AG09309 (cell line): ENCODE measurements at regions not wholly inside any gene's neighbourhood (a gene's known extent, or its start where the extent isn't known, plus 50 kb on each side); places are given as distances from the start of the nearest gene placed in this dataset.

Source experiments
- DNase-seq: peaks from one replicate; pipeline ENCODE4 v3.0.0-alpha.2; 2010; ENCODE audit warnings: low read depth
- H3K4me3 ChIP-seq: 2 replicates; pipeline ENCODE4 v1.5.1; 2011; ENCODE audit warnings: mild to moderate bottlenecking, low read depth, low read length, moderate library complexity; ENCODE audit not compliant: control insufficient read depth
- CTCF ChIP-seq: IDR thresholded peaks from 2 replicates; pipeline ENCODE4 v1.5.1; 2011; ENCODE audit warnings: mild to moderate bottlenecking, low read depth, low read length, inconsistent platforms; ENCODE audit not compliant: insufficient read depth, control insufficient read depth; ENCODE audit errors: missing control alignments

DNA sequence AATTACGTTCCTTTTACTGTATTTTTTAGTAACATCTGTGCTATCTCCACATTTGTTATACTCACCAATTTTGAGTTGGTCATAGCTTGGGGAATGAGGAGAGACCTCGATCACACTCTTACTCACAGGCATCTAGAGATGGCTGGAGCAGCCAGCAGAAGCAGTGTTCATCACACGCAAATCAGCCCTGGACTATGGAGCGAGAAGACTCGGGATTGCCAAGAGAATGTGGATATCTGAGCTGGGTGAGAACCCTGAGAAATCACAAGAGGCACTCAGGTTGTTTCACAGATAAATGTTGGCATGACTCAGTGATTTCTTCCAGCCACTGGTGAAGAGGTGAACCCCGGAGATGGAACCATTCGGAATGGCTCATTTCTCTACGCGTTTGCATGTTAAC lies 820.1 kb upstream of the IGFBP3 start:
- DNase-seq: no peak
- no peak for TF ChIP-seq CTCF
- H3K4me3 ChIP-seq: no peak overlapping the region

GRCh38 chr7:46739518-46740234 lies 818.6 kb upstream of the IGFBP3 start:
- H3K4me3 ChIP-seq: no peak overlapping the region
- DNase-seq: no peak
- no peak for TF ChIP-seq CTCF

- H3K4me3 ChIP-seq: no peak overlapping the region
- DNase-seq: no peak
- TF ChIP-seq CTCF: no peak
Measured at GRCh38 chr7:46738796-46739195, 817.7 kb upstream of the IGFBP3 start.

- TF ChIP-seq CTCF: no peak
- DNase-seq: no peak
- H3K4me3 ChIP-seq: no peak overlapping the region
Measured at GRCh38 chr7:46738165-46738564, 817.1 kb upstream of the IGFBP3 start.

GRCh38 chr7:46725838-46726237 lies 804.8 kb upstream of the IGFBP3 start:
- no peak for DNase-seq
- TF ChIP-seq CTCF: no peak
- no peak overlapping the region for H3K4me3 ChIP-seq

GRCh38 chr7:46725136-46725535 lies 804.1 kb upstream of the IGFBP3 start:
- DNase-seq: no peak
- no peak for TF ChIP-seq CTCF
- no peak overlapping the region for H3K4me3 ChIP-seq
